ENCODE measurements at regions not wholly inside any gene's neighbourhood (a gene's known extent, or its start where the extent isn't known, plus 50 kb on each side); places are given as distances from the start of the nearest gene placed in this dataset.
A peak's percentile ranks its signal among the peaks of the same experiment; 100 is the strongest.

DNA sequence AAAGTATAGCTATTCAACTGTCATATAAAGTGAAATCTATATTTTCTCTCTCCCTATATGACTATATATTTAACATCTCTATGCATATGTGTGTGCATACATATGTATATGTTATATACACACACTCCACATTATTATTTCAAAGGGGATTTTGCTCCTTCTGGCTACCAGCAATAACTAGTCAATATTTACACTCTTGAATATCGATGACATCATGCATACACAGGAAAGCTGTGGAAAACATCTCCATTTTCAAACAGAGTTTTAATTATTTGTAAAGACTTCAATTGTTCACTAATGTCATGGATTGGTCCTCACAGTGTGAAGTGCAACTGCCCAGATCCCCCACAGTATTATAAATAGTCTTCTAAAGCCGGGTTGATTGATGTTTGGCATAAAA is 195.9 kb upstream of the TCF4 start:
- ATAC-seq (ENCODE audit: low read depth) (no peak), DNase-seq (no peak)
- H3K36me3 Mint-ChIP-seq (ENCODE audit: low read depth), result no peaks in the 10 kb centered on the region
- CTCF ChIA-PET, result no interaction called here
- POLR2A ChIA-PET, result no interaction called here
- H3K27ac Mint-ChIP-seq, result no peak overlapping the region
- peaks cover 6% of the 10 kb centered on the region for H3K27me3 Mint-ChIP-seq
- TF ChIP-seq, protein P1, sequence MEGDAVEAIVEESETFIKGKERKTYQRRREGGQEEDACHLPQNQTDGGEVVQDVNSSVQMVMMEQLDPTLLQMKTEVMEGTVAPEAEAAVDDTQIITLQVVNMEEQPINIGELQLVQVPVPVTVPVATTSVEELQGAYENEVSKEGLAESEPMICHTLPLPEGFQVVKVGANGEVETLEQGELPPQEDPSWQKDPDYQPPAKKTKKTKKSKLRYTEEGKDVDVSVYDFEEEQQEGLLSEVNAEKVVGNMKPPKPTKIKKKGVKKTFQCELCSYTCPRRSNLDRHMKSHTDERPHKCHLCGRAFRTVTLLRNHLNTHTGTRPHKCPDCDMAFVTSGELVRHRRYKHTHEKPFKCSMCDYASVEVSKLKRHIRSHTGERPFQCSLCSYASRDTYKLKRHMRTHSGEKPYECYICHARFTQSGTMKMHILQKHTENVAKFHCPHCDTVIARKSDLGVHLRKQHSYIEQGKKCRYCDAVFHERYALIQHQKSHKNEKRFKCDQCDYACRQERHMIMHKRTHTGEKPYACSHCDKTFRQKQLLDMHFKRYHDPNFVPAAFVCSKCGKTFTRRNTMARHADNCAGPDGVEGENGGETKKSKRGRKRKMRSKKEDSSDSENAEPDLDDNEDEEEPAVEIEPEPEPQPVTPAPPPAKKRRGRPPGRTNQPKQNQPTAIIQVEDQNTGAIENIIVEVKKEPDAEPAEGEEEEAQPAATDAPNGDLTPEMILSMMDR (IDR thresholded peaks at IDR 0.05), result no peak
- no peak overlapping the region for H3K4me3 Mint-ChIP-seq
- H3K9me3 Mint-ChIP-seq, result no peaks in the 10 kb centered on the region
- intact Hi-C loops (cut with micrococcal nuclease), result loop anchor here (5.0 kb wide), 6 partner anchors 307 to 528 kb away; no protein-coding TSS in a partner anchor
- peaks cover 25% of the 10 kb centered on the region for H3K4me1 Mint-ChIP-seq

DNA sequence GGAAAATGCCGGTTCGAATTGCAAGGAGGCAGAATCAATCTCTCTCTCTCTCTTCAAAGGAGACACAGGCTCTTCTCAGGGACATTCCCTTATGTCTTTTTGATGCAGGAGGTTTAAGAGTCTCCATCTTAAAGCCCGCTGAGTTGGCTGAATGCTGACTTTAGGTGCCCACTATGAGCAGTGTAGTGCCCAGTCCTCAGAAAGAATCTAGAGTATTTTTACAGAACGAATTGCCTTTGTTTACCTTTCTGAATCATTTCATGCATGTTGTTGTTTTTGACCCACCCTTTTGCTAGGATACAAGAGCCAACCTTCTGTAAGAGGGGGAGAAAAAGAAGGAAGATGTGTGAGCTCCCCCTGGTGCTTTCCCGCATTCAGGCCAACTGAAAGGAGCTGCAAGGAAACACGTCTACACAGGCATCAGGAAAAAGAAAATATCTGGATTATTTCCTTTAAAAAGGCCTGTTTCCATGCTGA is 193.5 kb upstream of the TCF4 start:
- peaks cover 6% of the 10 kb centered on the region for H3K27me3 Mint-ChIP-seq
- TF ChIP-seq, protein P1 (IDR thresholded peaks at IDR 0.05), result no peak
- no peak for DNase-seq
- H3K27ac Mint-ChIP-seq, result peak overlapping the region; percentile 97
- intact Hi-C loops (cut with micrococcal nuclease), result loop anchor here (5.0 kb wide), 6 partner anchors 304 to 531 kb away; no protein-coding TSS in a partner anchor
- ChIA-PET CTCF (interaction anchor here (1.3 kb wide), 2 partner anchors 11 to 366 kb away, joined by 3 to 5 read pairs; no protein-coding TSS in a partner anchor), POLR2A (no interaction called here)
- no peaks in the 10 kb centered on the region for H3K36me3 Mint-ChIP-seq (ENCODE audit: low read depth)
- H3K4me1 Mint-ChIP-seq, result peaks cover 33% of the 10 kb centered on the region
- no peak for ATAC-seq (ENCODE audit: low read depth)
- peak overlapping the region; percentile 87 for H3K4me3 Mint-ChIP-seq
- no peaks in the 10 kb centered on the region for H3K9me3 Mint-ChIP-seq

DNA sequence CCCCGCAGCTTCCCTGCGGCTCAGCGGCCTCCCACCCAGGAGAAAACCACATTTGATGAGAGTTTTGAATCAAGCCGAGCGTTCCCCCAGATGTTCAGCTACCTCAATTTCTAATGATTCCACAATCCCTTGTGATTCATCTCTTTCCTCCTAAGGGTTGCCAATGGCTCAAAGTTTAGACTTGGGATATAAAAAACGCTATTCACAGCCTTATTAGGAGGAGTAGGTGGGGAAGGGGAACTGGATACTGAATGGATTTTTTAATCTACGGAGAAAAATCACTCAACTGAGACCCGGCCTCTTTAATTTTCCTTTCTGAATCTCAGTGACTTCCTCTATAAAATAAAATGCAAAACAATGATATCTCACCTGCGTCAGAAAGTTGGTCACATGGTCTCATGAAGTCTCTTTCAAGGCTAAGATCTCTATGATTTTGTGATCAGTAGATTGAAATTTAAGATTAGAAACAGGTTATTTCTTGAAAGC is 192.6 kb upstream of the TCF4 start:
- ChIA-PET POLR2A (interaction anchor here (0.7 to 2.3 kb wide), 9 partner anchors 191 to 540 kb away, joined by 3 to 23 read pairs (median 6); no protein-coding TSS in a partner anchor), CTCF (interaction anchor here (1.2 kb wide), 1 partner anchor 546 kb away, joined by 4 read pairs; no protein-coding TSS in a partner anchor)
- TF ChIP-seq, protein P1 (IDR thresholded peaks at IDR 0.05), result no peak
- intact Hi-C loops (cut with micrococcal nuclease), result loop anchor here (1.0 to 5.0 kb wide), 10 partner anchors 174 to 532 kb away; partner anchors contain the start of gene TCF4
- DNase-seq, result no peak
- Mint-ChIP-seq H3K4me1 (peaks cover 33% of the 10 kb centered on the region), H3K27me3 (peaks cover 6% of the 10 kb centered on the region), H3K9me3 (no peaks in the 10 kb centered on the region), H3K27ac (peak overlapping the region; percentile 97), H3K4me3 (peak overlapping the region; percentile 87), H3K36me3 (ENCODE audit: low read depth) (no peaks in the 10 kb centered on the region)
- peak; percentile 50 for ATAC-seq (ENCODE audit: low read depth)

DNA sequence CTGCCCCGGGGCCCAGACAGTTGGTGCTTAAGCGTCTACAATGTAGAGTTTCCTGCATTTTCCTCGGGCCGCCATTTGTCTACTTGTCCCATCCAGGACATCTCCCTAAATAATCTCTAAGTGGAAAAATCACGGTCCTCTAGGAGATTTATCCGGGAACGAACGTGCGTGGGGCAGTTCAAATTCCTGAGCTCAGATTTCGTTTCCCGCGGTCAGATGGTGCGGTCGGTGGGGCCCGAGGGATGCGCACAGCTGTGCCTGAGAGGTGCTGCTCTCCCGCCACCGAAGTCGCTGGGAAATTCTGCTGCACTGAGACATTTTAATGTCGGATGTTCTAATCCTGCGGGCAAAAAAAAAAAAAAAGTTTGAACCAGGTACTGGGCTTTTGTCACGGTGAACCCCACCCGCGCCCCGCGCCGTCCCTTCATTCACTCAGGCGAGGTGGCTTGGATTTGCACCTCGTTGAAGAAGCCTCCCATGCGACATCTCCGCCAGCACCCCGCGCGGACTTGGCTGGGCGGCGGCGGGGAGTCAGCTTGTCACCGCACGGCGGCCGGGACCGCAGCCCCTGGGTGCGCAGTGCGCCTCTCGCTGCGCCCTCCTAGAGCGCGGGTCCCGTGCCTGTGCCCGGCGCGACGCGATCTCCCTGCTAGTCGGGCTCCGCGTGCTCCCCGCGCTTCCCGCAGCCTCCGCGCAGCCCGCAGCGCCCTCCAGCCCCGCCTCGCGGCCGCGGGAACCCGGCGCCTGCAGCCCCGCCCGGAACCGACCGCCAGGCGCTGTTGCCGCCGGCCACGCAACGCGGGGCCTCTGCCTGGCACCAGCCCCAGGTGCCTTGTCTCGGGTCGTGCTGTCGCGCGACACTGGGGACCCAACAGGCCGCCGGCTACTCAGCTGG is 191.9 kb upstream of the TCF4 start:
- Mint-ChIP-seq H3K9me3 (no peaks in the 10 kb centered on the region), H3K36me3 (ENCODE audit: low read depth) (no peaks in the 10 kb centered on the region), H3K27ac (peak overlapping the region; percentile 97), H3K4me1 (peaks cover 33% of the 10 kb centered on the region), H3K27me3 (peaks cover 6% of the 10 kb centered on the region), H3K4me3 (peak overlapping the region; percentile 87)
- TF ChIP-seq, protein P1 (IDR thresholded peaks at IDR 0.05), result no peak
- peak; percentile 65 for ATAC-seq (ENCODE audit: low read depth)
- ChIA-PET CTCF (interaction anchor here (0.7 to 1.3 kb wide), 7 partner anchors 11 to 545 kb away, joined by 3 to 9 read pairs (median 3); no protein-coding TSS in a partner anchor), POLR2A (interaction anchor here (0.7 to 2.3 kb wide), 26 partner anchors 9 to 858 kb away, joined by 3 to 23 read pairs (median 5); partner anchors contain the start of gene TXNL1)
- DNase-seq, result peak; percentile 63
- intact Hi-C loops (cut with micrococcal nuclease), result loop anchor here (1.0 to 5.0 kb wide), 16 partner anchors 127 to 857 kb away; partner anchors contain the start of genes TCF4 and TXNL1

All from activated B cell treated with CpG ODN at 0.5 μM for 24 hours (primary cell).